ENCODE measurements at regions not wholly inside any gene's neighbourhood (a gene's known extent, or its start where the extent isn't known, plus 50 kb on each side); places are given as distances from the start of the nearest gene placed in this dataset.
"Not testable (repeated sequence)": the region's sequence is repeated elsewhere in the genome, so short reads cannot be mapped to it uniquely, and the experiment has no call there.

DNA sequence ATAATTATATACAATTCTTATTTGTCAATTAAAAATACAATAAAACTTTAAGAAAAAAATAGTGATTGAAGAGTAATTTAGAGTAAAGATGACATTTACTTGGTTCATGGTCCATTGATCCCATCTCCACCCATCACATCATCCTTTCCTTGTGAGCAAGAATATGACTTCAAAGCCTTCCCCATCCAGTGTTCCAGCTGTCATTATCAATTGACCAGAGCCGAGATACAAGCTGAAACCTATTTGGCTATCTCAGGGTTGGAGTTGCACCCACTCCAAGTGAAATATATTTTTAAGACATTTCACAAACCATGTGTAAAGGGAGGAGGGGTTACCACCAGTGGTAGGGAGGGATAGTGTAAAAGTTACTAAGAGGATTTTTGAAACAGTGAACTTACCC, 428.9 kb upstream of the C1orf87 start:
- DNase-seq (ENCODE audit: low spot score) = no peak
- TF ChIP-seq, protein P1, sequence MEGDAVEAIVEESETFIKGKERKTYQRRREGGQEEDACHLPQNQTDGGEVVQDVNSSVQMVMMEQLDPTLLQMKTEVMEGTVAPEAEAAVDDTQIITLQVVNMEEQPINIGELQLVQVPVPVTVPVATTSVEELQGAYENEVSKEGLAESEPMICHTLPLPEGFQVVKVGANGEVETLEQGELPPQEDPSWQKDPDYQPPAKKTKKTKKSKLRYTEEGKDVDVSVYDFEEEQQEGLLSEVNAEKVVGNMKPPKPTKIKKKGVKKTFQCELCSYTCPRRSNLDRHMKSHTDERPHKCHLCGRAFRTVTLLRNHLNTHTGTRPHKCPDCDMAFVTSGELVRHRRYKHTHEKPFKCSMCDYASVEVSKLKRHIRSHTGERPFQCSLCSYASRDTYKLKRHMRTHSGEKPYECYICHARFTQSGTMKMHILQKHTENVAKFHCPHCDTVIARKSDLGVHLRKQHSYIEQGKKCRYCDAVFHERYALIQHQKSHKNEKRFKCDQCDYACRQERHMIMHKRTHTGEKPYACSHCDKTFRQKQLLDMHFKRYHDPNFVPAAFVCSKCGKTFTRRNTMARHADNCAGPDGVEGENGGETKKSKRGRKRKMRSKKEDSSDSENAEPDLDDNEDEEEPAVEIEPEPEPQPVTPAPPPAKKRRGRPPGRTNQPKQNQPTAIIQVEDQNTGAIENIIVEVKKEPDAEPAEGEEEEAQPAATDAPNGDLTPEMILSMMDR (IDR thresholded peaks at IDR 0.05; ENCODE audit: extremely low read depth, missing control alignments) = no peak

DNA sequence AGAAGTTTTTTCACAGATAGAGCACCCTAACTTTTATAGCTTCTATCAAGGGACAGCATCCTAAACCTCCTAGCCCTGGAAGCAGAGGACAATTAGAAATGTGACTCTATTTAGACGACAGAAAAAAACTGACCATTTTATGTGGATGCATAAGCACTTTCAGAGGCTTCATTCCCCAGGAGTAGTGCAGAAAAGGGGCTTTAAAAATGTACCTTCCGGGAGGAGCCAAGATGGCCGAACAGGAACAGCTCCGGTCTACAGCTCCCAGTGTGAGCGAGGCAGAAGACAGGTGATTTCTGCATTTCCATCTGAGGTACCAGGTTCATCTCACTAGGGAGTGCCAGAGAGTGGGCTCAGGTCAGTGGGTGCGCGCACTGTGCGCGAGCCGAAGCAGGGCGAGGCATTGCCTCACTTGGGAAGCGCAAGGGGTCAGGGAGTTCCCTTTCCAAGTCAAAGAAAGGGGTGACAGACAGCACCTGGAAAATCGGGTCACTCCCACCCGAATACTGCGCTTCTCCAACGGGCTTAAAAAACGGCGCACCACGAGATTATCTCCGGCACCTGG, 416.4 kb upstream of the C1orf87 start:
- DNase-seq (ENCODE audit: low spot score) = not testable (repeated sequence)

DNA sequence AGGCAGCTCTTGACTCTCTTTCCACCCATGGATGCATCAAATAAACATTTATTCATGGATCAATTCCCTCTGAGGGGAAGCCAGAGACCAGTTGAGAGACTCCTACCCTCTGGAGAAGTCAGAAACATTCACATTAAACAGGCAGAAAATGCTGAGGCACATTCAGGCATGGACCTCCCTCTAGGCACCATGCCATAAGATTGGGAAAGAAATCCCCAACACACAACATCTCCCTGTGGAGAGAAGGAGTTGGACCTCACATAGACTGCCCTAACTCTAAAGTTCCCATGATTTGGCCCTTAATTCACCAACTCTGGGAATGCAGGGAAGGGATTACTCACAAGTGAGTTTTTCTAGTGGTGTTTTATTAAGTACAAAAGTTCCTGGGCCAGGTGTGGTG, 415.3 kb upstream of the C1orf87 start:
- DNase-seq (ENCODE audit: low spot score) = no peak
- TF ChIP-seq, protein P1 (IDR thresholded peaks at IDR 0.05; ENCODE audit: extremely low read depth, missing control alignments) = no peak

DNA sequence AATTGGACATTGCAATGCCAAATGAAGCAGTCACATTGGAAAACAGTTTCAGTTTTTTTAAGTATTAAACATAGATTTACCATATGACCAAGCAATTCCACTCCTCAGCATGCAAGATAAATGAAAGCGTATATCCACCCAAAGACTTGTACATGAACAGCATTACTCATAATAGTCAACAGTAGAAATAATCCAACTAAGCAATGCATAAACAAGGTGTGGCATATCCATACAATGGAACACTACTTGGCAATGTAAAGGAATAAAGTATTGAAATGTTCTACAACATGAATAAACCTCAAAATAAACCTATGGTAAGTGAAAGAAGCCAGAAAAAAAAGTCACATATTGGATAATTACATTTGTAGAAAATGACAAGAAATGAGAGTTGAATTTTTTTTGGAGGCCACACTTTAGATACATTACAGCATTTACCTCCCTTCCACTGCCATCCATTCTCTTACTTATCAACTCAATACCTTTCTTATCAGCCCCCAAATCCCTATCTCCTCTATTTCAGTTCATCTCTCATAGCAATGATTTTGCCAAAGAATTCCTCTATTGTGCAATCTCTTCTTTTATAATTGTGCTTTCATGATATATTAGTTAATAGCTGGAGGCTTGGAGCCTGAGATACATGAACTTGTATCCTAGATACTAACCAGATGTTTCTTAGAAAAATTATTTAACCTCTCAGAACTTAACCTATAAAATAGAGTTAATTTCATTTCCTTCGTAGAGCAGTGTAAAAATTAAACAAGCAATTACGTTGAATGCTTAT, 414.2 kb upstream of the C1orf87 start:
- TF ChIP-seq, protein P1 (IDR thresholded peaks at IDR 0.05; ENCODE audit: extremely low read depth, missing control alignments) = no peak
- no peak for DNase-seq (ENCODE audit: low spot score)

DNA sequence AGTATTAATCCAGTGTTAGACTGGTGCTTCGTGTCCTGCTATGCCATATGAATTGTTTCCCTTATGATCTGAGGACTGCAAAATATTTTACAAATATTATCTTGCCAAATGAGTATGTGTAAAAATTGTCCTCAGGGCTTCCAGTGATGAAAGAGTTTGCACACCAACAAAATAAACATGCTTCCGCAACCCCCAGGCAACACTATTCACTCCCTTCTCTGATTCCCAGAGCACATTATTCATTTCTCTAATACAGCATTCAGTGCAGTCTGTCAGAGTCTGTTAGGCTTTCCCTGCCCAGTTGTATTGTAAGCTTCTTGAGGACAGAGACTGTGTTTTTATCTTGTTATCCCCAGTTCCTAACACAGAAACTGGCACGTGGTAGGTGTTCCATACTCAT, 409.9 kb upstream of the C1orf87 start:
- DNase-seq (ENCODE audit: low spot score) = no peak
- TF ChIP-seq, protein P1 (IDR thresholded peaks at IDR 0.05; ENCODE audit: extremely low read depth, missing control alignments) = no peak

DNA sequence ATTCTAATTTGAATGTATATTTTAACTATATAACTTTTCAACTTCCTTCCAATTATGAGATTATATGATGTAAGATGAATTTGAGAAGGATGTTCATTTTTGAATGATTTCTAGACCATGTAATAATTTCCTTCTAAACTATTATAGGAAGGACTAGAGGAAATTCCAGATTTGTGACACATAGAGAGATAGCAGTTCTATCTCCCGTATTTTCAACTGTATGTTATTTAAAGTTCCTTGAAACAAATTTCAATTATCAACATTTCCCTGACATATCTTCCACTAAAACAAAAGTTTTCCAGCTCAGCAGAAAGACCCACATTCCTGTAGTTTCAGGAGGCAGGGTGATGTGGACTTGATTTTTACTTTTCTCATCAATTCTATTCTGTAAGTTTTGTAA, 396.7 kb upstream of the C1orf87 start:
- TF ChIP-seq, protein P1 (IDR thresholded peaks at IDR 0.05; ENCODE audit: extremely low read depth, missing control alignments) = no peak
- DNase-seq (ENCODE audit: low spot score) = no peak

DNA sequence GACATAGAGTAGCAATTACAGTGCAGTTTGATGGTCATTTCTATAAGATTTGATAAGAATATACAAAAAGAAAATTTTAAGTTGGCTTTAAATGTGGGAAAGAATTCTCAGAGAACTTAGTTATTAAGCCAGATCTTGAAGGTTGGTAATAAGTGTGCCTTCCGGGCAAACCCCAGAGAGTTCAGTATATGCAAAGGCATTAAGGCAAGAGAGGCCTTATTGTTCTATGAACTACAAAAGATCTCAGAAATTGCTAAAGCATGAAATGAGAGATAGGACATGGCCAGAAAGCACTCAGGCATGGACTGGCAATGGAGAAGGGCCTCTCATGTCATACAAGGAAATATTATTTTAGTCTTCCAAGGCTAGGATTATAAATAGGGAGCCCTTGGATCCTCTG, 390.2 kb upstream of the C1orf87 start:
- TF ChIP-seq, protein P1 (IDR thresholded peaks at IDR 0.05; ENCODE audit: extremely low read depth, missing control alignments) = no peak
- no peak for DNase-seq (ENCODE audit: low spot score)

DNA sequence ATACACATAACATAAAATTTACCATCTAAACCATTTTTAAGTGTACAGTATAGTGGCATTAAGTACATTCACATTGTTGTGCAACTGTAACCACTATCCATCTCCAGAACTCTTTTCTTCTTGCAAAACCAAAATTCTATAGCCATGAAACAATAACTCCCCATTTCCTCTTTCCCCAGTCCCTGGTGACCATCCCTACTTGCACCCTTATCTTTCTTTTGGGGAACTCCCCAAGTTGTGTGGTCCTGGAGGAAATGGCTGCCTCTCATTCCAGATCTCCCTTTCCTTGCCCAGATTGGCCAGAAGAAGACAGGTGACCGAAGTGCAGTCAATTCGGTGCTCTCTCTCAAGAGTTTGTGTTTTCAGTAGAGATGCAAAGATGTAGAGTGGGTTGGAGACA, 389.6 kb upstream of the C1orf87 start:
- TF ChIP-seq, protein P1 (IDR thresholded peaks at IDR 0.05; ENCODE audit: extremely low read depth, missing control alignments) = no peak
- no peak for DNase-seq (ENCODE audit: low spot score)
